HG02678 (cell line): ENCODE measurements at regions not wholly inside any gene's neighbourhood (a gene's known extent, or its start where the extent isn't known, plus 50 kb on each side); places are given as distances from the start of the nearest gene placed in this dataset.

Experiments
- ATAC-seq: cut with Tn5 transposase; IDR thresholded peaks from one replicate; pipeline ENCODE4 v1.9.1; 2021; ENCODE audit warnings: mild to moderate bottlenecking, moderate library complexity; ENCODE audit not compliant: unreplicated experiment

DNA sequence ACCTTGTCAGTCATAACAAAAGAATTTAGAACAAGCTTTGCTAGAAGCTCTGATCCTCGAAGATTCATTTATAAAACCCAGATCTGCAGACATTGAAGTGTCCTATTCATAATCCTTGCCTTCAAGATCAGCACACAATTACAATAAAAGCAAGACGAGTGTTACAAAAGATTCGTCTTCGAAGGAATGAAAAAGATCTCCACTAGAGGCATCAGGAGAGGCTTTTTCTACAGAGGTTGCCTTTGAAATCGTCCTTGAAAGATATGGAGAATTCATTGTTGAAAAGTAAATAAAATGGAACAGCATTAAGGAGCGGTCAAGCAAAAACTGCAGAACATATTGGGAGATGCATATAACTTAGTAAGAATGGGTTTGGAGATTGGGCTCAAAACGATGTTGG lies 146.4 kb downstream of the BMP4 start:
- ATAC-seq, result no peak

DNA sequence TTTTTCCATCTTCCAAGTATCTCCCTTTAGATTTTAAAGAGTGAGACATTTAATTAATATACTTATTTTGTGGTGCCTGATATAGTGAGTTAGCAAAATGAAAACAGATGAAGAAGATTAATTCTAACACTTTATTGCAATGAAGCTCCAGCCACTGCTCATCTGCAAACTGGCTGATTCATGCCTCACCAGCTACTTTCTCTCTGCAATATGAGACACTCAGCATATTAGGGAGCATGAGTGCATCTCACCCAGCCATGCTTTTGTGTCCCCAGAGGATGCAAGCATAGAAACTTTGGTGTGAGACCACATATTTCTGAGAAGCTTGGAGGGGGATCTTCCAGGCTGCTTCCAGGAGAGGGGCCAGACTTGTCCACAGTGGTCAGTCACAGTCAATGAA lies 148.6 kb downstream of the BMP4 start:
- ATAC-seq, result no peak

DNA sequence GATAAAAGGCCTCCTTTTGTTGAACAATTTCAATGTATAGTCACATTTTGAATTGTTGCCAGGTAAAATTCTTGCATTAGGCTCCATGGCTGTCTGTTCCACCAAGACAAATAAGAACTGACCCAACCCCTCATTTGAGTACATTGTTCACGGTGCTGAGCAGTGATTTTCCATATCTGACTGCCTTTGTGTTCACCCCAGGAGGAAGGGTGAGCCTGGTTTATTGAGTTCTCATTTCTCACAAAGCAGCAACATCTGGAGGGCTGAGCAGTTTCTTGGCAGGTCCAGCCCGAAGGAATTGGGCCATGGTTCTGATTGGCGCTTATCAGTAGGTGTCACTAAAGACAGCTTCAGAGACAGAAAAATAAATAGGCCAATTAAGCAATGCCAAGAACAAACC lies 149.1 kb downstream of the BMP4 start:
- ATAC-seq, result no peak

GRCh38 chr14:53807108-53807507 lies 149.5 kb downstream of the BMP4 start:
- ATAC-seq, result no peak

- no peak for ATAC-seq
Measured at GRCh38 chr14:53796734-53797133, 159.9 kb downstream of the BMP4 start.

GRCh38 chr14:53793790-53794505 lies 162.7 kb downstream of the BMP4 start:
- no peak for ATAC-seq

- ATAC-seq, result no peak
Measured at GRCh38 chr14:53792909-53793308, 163.7 kb downstream of the BMP4 start.

DNA sequence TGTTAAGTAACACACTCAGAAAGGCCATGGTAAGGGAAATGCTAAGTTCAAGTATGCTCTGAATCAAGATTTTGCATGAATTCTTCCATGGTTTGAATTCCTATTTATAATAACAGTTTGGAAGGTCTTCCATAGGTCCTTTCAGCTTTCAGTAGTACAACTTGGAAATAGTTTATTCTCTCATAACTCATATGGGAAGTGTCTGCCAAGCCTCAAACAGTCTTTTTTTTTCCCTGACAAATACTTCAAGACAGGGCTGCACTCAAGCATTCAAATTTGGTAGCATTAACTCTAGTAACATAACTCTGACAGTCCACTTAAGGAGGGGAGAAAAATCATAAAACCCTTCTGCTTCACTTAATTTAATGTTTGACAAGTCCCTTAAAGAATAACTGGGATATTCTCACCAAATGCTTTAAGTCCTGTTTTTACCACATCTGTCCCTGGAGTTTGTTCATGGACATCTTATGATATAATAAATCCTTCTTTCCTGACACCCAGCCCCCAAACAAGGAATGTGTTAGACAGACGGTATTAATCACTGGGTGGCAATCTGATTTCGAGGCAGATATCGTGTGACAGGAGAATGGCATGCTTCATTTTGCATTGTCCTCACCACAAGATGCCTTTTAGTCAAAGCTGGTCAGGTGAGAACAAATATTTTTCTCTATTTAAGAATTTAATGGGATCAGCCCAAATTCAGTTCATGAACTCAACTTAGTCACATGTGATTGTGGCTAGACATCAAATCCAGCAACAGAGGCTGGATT lies 165.7 kb downstream of the BMP4 start:
- no peak for ATAC-seq

GRCh38 chr14:53788566-53788965 lies 168.1 kb downstream of the BMP4 start:
- no peak for ATAC-seq

DNA sequence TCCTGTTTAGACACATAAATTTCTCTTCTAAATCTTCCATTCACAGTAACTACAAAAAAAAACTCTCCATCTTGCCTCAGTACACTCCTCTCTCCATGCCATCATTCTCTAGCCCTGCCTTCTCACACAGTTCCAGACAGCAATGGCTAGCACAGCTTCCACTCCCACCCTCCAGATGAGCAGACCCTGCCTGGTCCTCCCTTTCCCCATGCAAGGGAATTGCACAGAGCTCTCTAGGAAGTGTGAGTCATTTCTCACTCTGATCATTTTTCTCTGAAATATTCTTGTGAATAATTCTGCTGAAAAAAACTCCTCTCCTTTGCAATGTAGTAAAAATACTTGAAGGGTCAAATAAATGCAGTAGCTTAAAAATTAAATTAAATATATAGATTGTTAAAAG lies 170.6 kb downstream of the BMP4 start:
- ATAC-seq, result no peak

DNA sequence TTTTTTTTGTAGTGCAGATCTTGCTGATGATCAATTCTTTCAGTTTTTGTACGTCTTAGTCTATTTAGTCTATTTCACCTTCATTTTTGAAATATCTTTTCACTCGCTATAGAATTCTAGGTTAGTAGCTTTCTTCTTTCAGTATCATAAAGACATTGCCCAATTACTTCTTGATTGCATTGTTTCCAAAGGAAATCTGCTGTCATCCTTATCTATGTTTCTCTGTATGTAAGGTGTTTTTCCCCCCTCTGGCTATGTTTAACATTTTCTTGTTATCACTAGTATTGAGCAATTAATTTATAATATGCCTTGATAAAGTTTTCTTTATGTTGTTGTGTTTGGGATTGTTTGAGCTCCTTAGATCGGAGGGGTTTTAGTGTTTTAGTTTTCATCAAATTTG lies 171.9 kb downstream of the BMP4 start:
- no peak for ATAC-seq

- ATAC-seq, result no peak
Measured at GRCh38 chr14:53783256-53783655, 173.4 kb downstream of the BMP4 start.

- ATAC-seq, result no peak
Measured at GRCh38 chr14:53780051-53780555, 176.5 kb downstream of the BMP4 start.

DNA sequence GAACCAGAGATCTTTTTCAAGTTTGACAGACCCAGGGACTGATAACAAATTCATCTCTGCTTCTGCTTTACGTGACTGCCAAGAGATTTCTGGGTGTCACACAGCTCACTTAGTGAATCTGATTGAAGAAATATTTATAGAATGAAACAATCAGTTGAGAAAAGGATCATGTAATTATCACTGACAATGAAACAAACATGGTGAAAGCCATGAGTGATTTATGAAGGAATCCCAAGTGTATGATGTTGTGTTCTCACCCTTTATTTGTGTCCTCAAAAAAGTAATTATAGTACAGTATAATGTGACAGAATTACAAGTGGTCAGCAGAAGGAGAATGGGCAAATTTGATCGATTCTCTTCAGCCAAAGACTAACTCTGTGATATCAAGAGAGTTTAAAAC lies 177.3 kb downstream of the BMP4 start:
- no peak for ATAC-seq

DNA sequence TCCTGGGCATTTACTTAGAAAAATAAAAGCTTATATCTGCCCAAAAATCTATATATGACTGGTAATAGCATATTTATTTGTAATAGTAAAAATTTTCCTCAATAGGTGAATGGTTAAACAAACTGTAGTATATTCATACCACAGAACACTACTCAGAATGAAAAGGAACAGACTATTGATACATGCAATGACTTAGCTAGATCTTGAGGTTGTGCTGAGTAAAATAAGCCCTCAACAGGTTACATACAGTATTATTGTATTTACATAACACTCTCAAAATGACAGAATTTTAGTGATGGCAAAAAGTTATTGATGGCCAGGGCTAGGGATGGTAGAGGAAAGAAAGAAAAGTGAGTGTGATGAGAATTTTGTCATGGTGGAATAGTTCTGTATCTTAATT lies 178.4 kb downstream of the BMP4 start:
- no peak for ATAC-seq

DNA sequence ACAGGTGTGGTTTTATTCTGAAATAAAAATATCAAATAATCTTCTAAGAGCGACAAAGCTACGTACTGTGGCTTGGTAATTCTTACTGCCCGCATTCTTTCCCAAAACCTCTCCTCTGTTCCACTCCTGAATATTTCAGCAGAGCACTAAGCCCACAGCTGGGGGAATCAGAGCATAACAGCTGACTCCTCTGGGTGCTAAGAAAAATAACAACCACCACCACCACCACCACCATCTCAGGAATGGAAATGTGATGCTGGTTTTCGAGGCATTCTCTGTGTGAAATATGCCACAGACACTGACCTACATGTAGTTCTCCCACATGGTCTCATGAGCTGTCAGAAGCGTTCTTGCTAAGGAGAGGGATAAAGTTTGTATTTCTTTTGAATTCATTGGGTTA lies 183.7 kb downstream of the BMP4 start:
- no peak for ATAC-seq

- ATAC-seq, result no peak
Measured at GRCh38 chr14:53767566-53767965, 189.1 kb downstream of the BMP4 start.

GRCh38 chr14:53766601-53767000 lies 190.0 kb downstream of the BMP4 start:
- ATAC-seq, result no peak

DNA sequence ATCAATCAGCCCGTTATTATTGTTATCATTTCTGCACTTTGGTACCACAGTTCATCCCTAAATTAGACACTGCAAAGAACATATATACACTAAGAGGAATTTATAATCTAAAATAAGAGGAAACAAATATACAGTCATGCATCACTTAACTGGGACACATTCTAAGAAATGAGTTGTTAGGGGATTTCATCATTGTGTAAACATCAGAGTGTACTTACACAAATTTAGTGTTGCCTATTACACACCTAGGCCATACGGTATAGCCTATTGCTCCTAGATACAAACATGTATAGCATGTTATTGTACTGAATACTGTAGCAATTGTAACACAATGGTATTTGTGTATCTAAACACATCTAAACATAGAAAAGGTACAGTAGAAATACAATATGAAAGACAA lies 190.5 kb downstream of the BMP4 start:
- no peak for ATAC-seq

DNA sequence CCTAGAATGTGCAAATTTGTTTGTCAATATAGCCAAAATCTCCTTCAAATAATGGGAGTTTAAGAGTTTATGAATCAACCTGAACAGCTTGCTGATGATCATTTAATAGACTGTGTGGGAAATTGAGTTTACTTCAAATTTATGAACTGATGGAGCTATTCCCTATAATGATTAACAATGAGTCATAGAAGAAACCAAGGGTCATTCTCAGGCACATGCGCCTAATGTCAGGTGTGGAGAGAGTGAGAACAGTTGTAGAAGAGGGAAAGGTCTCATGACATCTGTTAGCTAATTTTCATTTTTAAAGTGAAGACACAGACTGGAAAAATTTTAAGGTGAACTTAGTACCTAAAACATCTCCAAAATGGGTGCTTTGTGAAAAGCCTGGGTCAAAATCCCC lies 191.8 kb downstream of the BMP4 start:
- ATAC-seq, result no peak

GRCh38 chr14:53758141-53758540 lies 198.5 kb downstream of the BMP4 start:
- no peak for ATAC-seq

DNA sequence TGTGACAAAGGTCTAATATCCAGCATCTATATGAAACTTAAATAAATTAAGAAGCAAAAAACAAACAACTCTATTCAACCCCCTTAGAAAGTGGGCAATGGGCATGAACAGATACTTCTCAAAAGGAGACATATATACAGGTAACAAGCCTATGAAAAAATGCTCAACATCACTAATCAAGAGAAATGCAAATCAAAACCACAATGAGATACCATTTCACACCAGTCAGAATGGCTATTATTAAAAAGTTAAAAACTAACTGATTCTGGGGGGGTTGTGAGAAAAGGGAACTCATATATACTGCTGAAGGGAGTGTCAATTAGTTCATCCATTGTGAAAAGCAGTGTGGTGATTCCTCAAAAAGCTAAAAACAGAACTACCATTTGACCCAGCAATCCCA lies 198.9 kb downstream of the BMP4 start:
- no peak for ATAC-seq
